NT2/D1 (cell line): ENCODE measurements at regions not wholly inside any gene's neighbourhood (a gene's known extent, or its start where the extent isn't known, plus 50 kb on each side); places are given as distances from the start of the nearest gene placed in this dataset.

ENCODE experiments used
- DNase-seq: peaks from one replicate; pipeline ENCODE4 v3.0.0-alpha.2; 2011; ENCODE audit warnings: low read depth, low spot score
- H3K27me3 ChIP-seq: 2 replicates; pipeline ENCODE4 v1.6.0; 2011; ENCODE audit warnings: mild to moderate bottlenecking; ENCODE audit not compliant: insufficient read length, insufficient read depth
- H3K36me3 ChIP-seq: 2 replicates; pipeline ENCODE4 v1.6.1; 2011; ENCODE audit warnings: mild to moderate bottlenecking, low read length, mixed read lengths; ENCODE audit not compliant: insufficient read depth, insufficient read length
- H3K4me1 ChIP-seq: 2 replicates; pipeline ENCODE4 v1.5.1; 2011; ENCODE audit not compliant: insufficient read depth, insufficient read length
- H3K4me3 ChIP-seq: 2 replicates; pipeline ENCODE4 v1.5.1; 2011; ENCODE audit warnings: low read depth; ENCODE audit not compliant: insufficient read length
- H3K9ac ChIP-seq: 2 replicates; pipeline ENCODE4 v1.6.0; 2011; ENCODE audit warnings: low read depth; ENCODE audit not compliant: insufficient read length
- H3K9me3 ChIP-seq: 2 replicates; pipeline ENCODE4 v1.5.1; 2011; ENCODE audit warnings: mild to moderate bottlenecking, low read length; ENCODE audit not compliant: insufficient read depth
- SUZ12 ChIP-seq: IDR thresholded peaks from 2 replicates; pipeline ENCODE4 v1.6.1; 2011; ENCODE audit not compliant: insufficient read length, insufficient read depth; ENCODE audit errors: extremely low read depth
- YY1 ChIP-seq: IDR thresholded peaks from 2 replicates; pipeline ENCODE4 v1.6.1; 2011; ENCODE audit not compliant: insufficient read length, insufficient read depth
- ZNF274 ChIP-seq: IDR thresholded peaks from 2 replicates; pipeline ENCODE4 v1.6.1; 2011; ENCODE audit warnings: mild to moderate bottlenecking, low read depth, low read length

GRCh38 chr2:15841776-15842560, 98.4 kb upstream of the MYCN start:
- TF ChIP-seq YY1 (no peak), SUZ12 (no peak), ZNF274 (no peak)
- Histone ChIP-seq H3K27me3 (no peaks in the 10 kb centered on the region), H3K36me3 (no peaks in the 10 kb centered on the region), H3K4me3 (no peak overlapping the region), H3K9ac (no peak overlapping the region), H3K4me1 (peaks cover 10% of the 10 kb centered on the region), H3K9me3 (no peaks in the 10 kb centered on the region)
- no peak for DNase-seq

DNA sequence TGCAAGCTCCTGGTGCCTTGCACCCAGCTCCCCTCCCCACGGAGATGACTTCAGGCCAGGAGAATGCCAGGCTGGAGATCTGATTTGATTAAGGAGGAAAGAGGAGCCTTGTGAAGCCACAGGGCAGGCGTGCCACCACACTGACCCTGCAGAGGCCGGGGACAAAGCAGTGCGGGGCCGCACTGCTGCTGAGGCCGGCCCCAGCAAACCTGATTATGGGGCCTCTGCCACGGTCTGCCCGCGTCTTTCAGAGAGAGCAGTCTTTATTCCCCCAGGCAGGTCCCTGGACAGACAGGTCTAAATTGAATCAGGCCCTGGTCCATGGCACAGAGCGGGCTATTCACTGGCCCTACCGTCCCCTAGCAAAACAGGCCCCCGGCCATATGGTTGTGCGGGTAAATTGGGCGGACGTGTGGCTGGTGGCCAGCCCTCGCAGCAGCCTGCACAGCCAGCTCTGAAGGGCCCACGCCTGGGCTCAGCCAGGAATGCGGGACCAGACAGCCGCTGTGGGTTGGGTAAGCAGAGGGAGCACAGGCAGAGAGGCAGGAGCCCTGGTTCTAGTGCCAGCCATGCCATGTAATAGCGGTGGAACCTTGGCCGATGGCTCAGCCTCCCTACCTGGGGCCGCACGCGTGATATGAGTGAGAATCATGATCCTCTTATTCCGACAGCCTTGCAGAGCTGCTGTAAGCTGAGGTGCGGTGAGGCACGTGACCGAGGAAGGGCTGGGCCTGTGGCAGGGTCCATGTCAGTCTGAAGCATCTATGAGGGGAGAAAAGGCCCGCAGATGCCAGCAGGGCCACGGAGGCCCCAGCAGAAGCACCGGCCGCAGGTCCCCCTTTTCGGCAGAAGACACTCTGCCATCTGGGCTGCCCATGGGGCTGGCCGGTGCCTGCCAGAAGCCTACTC, 97.3 kb upstream of the MYCN start:
- H3K4me3 ChIP-seq = no peak overlapping the region
- no peak for TF ChIP-seq YY1
- TF ChIP-seq SUZ12 = no peak
- TF ChIP-seq ZNF274 = no peak
- peaks cover 8% of the 10 kb centered on the region for H3K4me1 ChIP-seq
- no peaks in the 10 kb centered on the region for H3K27me3 ChIP-seq
- DNase-seq = no peak
- no peaks in the 10 kb centered on the region for H3K36me3 ChIP-seq
- no peaks in the 10 kb centered on the region for H3K9me3 ChIP-seq
- H3K9ac ChIP-seq = no peak overlapping the region

- H3K4me1 ChIP-seq = peaks cover 8% of the 10 kb centered on the region
- no peak overlapping the region for H3K4me3 ChIP-seq
- H3K9ac ChIP-seq = no peak overlapping the region
- H3K27me3 ChIP-seq = no peaks in the 10 kb centered on the region
- TF ChIP-seq YY1 = no peak
- TF ChIP-seq ZNF274 = no peak
- no peak for TF ChIP-seq SUZ12
- DNase-seq = no peak
- no peaks in the 10 kb centered on the region for H3K9me3 ChIP-seq
- H3K36me3 ChIP-seq = no peaks in the 10 kb centered on the region
These were observed 96.0 kb upstream of the MYCN start for GRCh38 chr2:15844211-15844801.

- DNase-seq = no peak
- TF ChIP-seq SUZ12 = no peak
- H3K27me3 ChIP-seq = no peaks in the 10 kb centered on the region
- no peak overlapping the region for H3K4me3 ChIP-seq
- H3K36me3 ChIP-seq = no peaks in the 10 kb centered on the region
- H3K9ac ChIP-seq = no peak overlapping the region
- H3K9me3 ChIP-seq = no peaks in the 10 kb centered on the region
- H3K4me1 ChIP-seq = peaks cover 6% of the 10 kb centered on the region
These were observed 95.1 kb upstream of the MYCN start for GRCh38 chr2:15845294-15845693.

DNA sequence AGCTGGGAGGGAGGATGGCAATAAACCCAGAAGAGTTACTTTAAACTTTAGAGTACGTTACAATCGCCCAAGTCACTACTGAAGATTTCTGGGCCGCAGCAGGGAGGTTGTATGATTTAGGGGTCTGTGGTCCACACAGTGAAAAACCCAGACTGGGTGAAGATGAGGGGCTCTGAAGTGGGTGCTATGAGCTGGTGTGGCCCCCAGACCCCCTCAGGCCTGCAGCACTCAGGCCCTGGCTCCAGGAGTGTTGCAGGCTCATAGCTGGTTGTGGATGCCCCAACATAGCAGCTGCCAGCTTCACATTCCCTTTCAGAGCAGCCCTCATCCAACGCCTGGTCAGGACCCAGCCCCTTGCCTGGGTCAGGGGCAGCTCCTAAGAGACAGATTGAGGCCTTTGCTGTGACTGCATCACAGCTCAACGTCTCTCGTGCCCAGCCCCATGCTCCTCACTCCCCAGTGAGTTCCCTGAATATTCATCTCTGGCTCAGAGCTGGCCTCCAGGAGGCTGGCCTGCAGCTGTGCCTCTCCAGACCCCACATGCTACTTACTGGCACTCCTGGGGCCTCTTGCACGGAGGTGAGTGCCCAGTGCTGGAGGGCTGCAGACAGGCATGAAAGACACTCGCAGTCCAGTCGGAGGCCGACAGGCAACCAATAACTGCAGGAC, 94.5 kb upstream of the MYCN start:
- H3K27me3 ChIP-seq = no peaks in the 10 kb centered on the region
- H3K9me3 ChIP-seq = no peaks in the 10 kb centered on the region
- H3K36me3 ChIP-seq = no peaks in the 10 kb centered on the region
- DNase-seq = no peak
- no peak for TF ChIP-seq YY1
- no peak for TF ChIP-seq SUZ12
- no peak for TF ChIP-seq ZNF274
- no peak overlapping the region for H3K4me3 ChIP-seq
- no peak overlapping the region for H3K9ac ChIP-seq
- H3K4me1 ChIP-seq = peaks cover 6% of the 10 kb centered on the region

GRCh38 chr2:15846626-15847025, 93.7 kb upstream of the MYCN start:
- H3K36me3 ChIP-seq = no peaks in the 10 kb centered on the region
- no peak overlapping the region for H3K9ac ChIP-seq
- H3K27me3 ChIP-seq = no peaks in the 10 kb centered on the region
- no peaks in the 10 kb centered on the region for H3K9me3 ChIP-seq
- no peak for DNase-seq
- TF ChIP-seq SUZ12 = no peak
- no peak for TF ChIP-seq YY1
- TF ChIP-seq ZNF274 = no peak
- peaks cover 6% of the 10 kb centered on the region for H3K4me1 ChIP-seq
- no peak overlapping the region for H3K4me3 ChIP-seq

GRCh38 chr2:15850534-15850933, 89.8 kb upstream of the MYCN start:
- Histone ChIP-seq H3K36me3 (no peaks in the 10 kb centered on the region), H3K4me1 (no peaks in the 10 kb centered on the region), H3K4me3 (no peak overlapping the region), H3K9ac (no peak overlapping the region), H3K9me3 (no peaks in the 10 kb centered on the region), H3K27me3 (no peaks in the 10 kb centered on the region)
- no peak for DNase-seq
- TF ChIP-seq SUZ12 (no peak), ZNF274 (no peak), YY1 (no peak)
